Left lung (tissue), 4 donors: ENCODE measurements at regions not wholly inside any gene's neighbourhood (a gene's known extent, or its start where the extent isn't known, plus 50 kb on each side); places are given as distances from the start of the nearest gene placed in this dataset.

Experiments used
- ATAC-seq: fragments of 200-7000 bp; cut with Tn5 transposase; one replicate; pipeline ENCODE4 v1.9.1; 2020; ENCODE audit warnings: moderate library complexity
- DNase-seq, 4 donors: peaks; one replicate each; pipeline ENCODE4 v3.0.0-alpha.2; 2013 to 2020
- H3K27ac ChIP-seq, 2 donors: fragments of 200-600 bp; sonication (generic) in 1 of 2; one replicate each; pipeline versions ENCODE4 v1.5.0 to v1.8.0; 2020 to 2021
- H3K27me3 ChIP-seq, 2 donors: fragments of 200-600 bp; sonication (generic) in 1 of 2; one replicate each; pipeline versions ENCODE4 v1.5.0 to v1.8.0; 2020 to 2021
- H3K36me3 ChIP-seq, 2 donors: fragments of 200-600 bp; sonication (generic) in 1 of 2; one replicate each; pipeline versions ENCODE4 v1.5.0 to v1.8.0; 2020 to 2021
- H3K4me1 ChIP-seq, 2 donors: fragments of 200-600 bp; one replicate each; pipeline ENCODE4 v1.8.0; 2021
- H3K4me3 ChIP-seq, 2 donors: fragments of 200-600 bp; sonication (generic) in 1 of 2; one replicate each; pipeline versions ENCODE4 v1.5.0 to v1.8.0; 2020 to 2021; ENCODE audit warnings: mild to moderate bottlenecking in 1 of 2
- H3K9me3 ChIP-seq, 2 donors: fragments of 200-600 bp; sonication (generic) in 1 of 2; one replicate each; pipeline versions ENCODE4 v1.5.0 to v1.8.0; 2020 to 2021
- CTCF ChIP-seq, 2 donors: fragments of 200-600 bp; sonication (generic) in 1 of 2; IDR thresholded peaks; one replicate each; pipeline versions ENCODE4 v1.5.0 to v1.8.0; 2021; ENCODE audit warnings: antibody characterized with exemption in 2 of 2
- intact Hi-C, 2 donors: fragments of 100-400 bp; cut with DNase I; formaldehyde crosslinking; loops; one replicate each; pipeline versions ENCODE4 v1.11.2 to v1.14.2; 2022
- donor health status: DM: no; HTN: yes; CAD: no.
- donor health status: DM: no; HTN: no; CAD: no.

GRCh38 chr11:97451441-97451840 lies 1061.6 kb downstream of the JRKL start:
- no peak for DNase-seq
- Histone ChIP-seq H3K4me3 (no peak overlapping the region), H3K9me3 (no peaks in the 10 kb centered on the region), H3K4me1 (no peaks in the 10 kb centered on the region), H3K36me3 (no peaks in the 10 kb centered on the region), H3K27me3 (no peaks in the 10 kb centered on the region), H3K27ac (no peak overlapping the region)
- no peak for TF ChIP-seq CTCF (IDR thresholded peaks at IDR 0.05)
- intact Hi-C loops: no loop called here
- no peak for ATAC-seq

- Histone ChIP-seq H3K4me3 (no peak overlapping the region), H3K36me3 (no peaks in the 10 kb centered on the region), H3K27ac (no peak overlapping the region), H3K4me1 (no peaks in the 10 kb centered on the region), H3K27me3 (no peaks in the 10 kb centered on the region), H3K9me3 (no peaks in the 10 kb centered on the region)
- intact Hi-C loops: no loop called here
- DNase-seq: peak in 1 of 4 donors; percentile 35
- TF ChIP-seq CTCF (IDR thresholded peaks at IDR 0.05): no peak
- no peak for ATAC-seq
Observed at GRCh38 chr11:97454988-97455387, 1065.2 kb downstream of the JRKL start.

GRCh38 chr11:97460091-97460490 lies 1070.3 kb downstream of the JRKL start:
- Histone ChIP-seq H3K9me3 (peaks cover 0 to 40% of the 10 kb centered on the region in 2 donors), H3K4me1 (no peaks in the 10 kb centered on the region), H3K27me3 (no peaks in the 10 kb centered on the region), H3K36me3 (no peaks in the 10 kb centered on the region), H3K27ac (no peak overlapping the region), H3K4me3 (no peak overlapping the region)
- DNase-seq (no peak), ATAC-seq (no peak)
- no peak for TF ChIP-seq CTCF (IDR thresholded peaks at IDR 0.05)
- intact Hi-C loops: no loop called here

GRCh38 chr11:97461044-97461880 lies 1071.4 kb downstream of the JRKL start:
- no peak for ATAC-seq
- H3K27me3 ChIP-seq: no peaks in the 10 kb centered on the region
- DNase-seq: peak in 1 of 4 donors; percentile 64
- no peak overlapping the region for H3K4me3 ChIP-seq
- intact Hi-C loops: no loop called here
- no peak for TF ChIP-seq CTCF (IDR thresholded peaks at IDR 0.05)
- H3K27ac ChIP-seq: no peak overlapping the region
- no peaks in the 10 kb centered on the region for H3K36me3 ChIP-seq
- H3K9me3 ChIP-seq: peaks cover 0 to 40% of the 10 kb centered on the region in 2 donors
- no peaks in the 10 kb centered on the region for H3K4me1 ChIP-seq

GRCh38 chr11:97461934-97462333 lies 1072.1 kb downstream of the JRKL start:
- ATAC-seq (no peak), DNase-seq (peak in 1 of 4 donors; percentile 45)
- H3K36me3 ChIP-seq: no peaks in the 10 kb centered on the region
- intact Hi-C loops: no loop called here
- TF ChIP-seq CTCF (IDR thresholded peaks at IDR 0.05): no peak
- peaks cover 0 to 40% of the 10 kb centered on the region in 2 donors for H3K9me3 ChIP-seq
- no peaks in the 10 kb centered on the region for H3K27me3 ChIP-seq
- no peak overlapping the region for H3K4me3 ChIP-seq
- no peak overlapping the region for H3K27ac ChIP-seq
- H3K4me1 ChIP-seq: no peaks in the 10 kb centered on the region
